ENCODE measurements at regions not wholly inside any gene's neighbourhood (a gene's known extent, or its start where the extent isn't known, plus 50 kb on each side); places are given as distances from the start of the nearest gene placed in this dataset.

DNA sequence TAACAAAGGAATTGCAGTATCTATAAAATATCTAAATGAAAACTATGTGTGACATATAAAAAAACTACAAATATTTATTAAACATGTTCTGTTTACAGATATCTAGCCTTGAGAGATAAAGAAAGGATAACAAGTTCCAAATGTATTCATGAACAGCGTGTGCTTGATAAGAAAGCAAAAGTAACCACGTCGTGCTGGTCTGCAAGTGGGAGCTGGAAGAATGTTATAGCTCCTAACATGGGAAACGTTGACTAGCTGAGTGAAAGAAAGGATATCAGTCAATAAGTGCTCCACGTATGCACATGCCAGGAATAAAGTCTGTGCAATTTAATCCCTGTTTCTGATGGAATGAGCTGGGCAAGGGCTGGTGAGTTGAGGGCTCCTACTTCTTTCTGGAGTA, 71.2 kb upstream of the CDYL2 start:
- no peak overlapping the region for H2BK15ac ChIP-seq (ENCODE audit: low read depth, low read length)
- DNase-seq = no peak
- H4K5ac ChIP-seq (ENCODE audit: insufficient read length, low read depth, low read length) = no peak overlapping the region
- no CpG with 5 or more reads among the region's 5 CpGs for WGBS (ENCODE audit: extremely low coverage, insufficient read length, low lambda C conversion rate)
- no peak overlapping the region for H4K91ac ChIP-seq (ENCODE audit: insufficient read length, low read depth, low read length)
- no peak overlapping the region for H4K8ac ChIP-seq (replicated peaks; ENCODE audit: insufficient read length, low read depth, low read length)
- TF ChIP-seq, protein P1, sequence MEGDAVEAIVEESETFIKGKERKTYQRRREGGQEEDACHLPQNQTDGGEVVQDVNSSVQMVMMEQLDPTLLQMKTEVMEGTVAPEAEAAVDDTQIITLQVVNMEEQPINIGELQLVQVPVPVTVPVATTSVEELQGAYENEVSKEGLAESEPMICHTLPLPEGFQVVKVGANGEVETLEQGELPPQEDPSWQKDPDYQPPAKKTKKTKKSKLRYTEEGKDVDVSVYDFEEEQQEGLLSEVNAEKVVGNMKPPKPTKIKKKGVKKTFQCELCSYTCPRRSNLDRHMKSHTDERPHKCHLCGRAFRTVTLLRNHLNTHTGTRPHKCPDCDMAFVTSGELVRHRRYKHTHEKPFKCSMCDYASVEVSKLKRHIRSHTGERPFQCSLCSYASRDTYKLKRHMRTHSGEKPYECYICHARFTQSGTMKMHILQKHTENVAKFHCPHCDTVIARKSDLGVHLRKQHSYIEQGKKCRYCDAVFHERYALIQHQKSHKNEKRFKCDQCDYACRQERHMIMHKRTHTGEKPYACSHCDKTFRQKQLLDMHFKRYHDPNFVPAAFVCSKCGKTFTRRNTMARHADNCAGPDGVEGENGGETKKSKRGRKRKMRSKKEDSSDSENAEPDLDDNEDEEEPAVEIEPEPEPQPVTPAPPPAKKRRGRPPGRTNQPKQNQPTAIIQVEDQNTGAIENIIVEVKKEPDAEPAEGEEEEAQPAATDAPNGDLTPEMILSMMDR (conservative IDR thresholded peaks at IDR 0.05) = no peak
- H3K27me3 ChIP-seq (ENCODE audit: insufficient read depth, low read length) = no peaks in the 10 kb centered on the region
- no peaks in the 10 kb centered on the region for H3K79me2 ChIP-seq (ENCODE audit: insufficient read depth, low read length)
- H3K56ac ChIP-seq (ENCODE audit: insufficient read length, low read depth, low read length) = no peak overlapping the region
- no peaks in the 10 kb centered on the region for H3K36me3 Mint-ChIP-seq (ENCODE audit: insufficient read depth in 1 of 3, low read depth in 3 of 3)
- no peaks in the 10 kb centered on the region for H4K20me1 ChIP-seq (ENCODE audit: control insufficient read depth, insufficient read depth, insufficient read length)
- no peak overlapping the region for H3K9ac ChIP-seq (ENCODE audit: extremely low read depth, insufficient read length, low read length)
- no peak overlapping the region for H2BK120ac ChIP-seq (ENCODE audit: low read depth, low read length, poor library complexity, severe bottlenecking)
- no peak overlapping the region for H2AK5ac ChIP-seq (ENCODE audit: insufficient read length, low read length)
- H3K4me1 Mint-ChIP-seq = no peaks in the 10 kb centered on the region
- no peak overlapping the region for H2BK5ac ChIP-seq (ENCODE audit: insufficient read length, low read length)
- H2BK12ac ChIP-seq (ENCODE audit: insufficient read length, low read depth, low read length) = no peak overlapping the region
- H3K23ac ChIP-seq (ENCODE audit: insufficient read length, low read depth, low read length) = no peak overlapping the region
- no peak overlapping the region for H3K4me3 Mint-ChIP-seq
- H3K18ac ChIP-seq (ENCODE audit: insufficient read length, low read depth, low read length) = no peak overlapping the region
- H3K23me2 ChIP-seq (ENCODE audit: insufficient read length, low read depth, low read length, poor library complexity, severe bottlenecking) = no peaks in the 10 kb centered on the region
- no peak overlapping the region for H3K4ac ChIP-seq (ENCODE audit: low read depth, low read length)
- no peaks in the 10 kb centered on the region for H3K9me3 ChIP-seq (ENCODE audit: control insufficient read depth, low read depth, low read length)
- H3K9me3 Mint-ChIP-seq = no peaks in the 10 kb centered on the region
- H3K4me1 ChIP-seq (ENCODE audit: insufficient read depth, low read length) = no peaks in the 10 kb centered on the region
- H3K14ac ChIP-seq (ENCODE audit: insufficient read depth, low read length) = no peak overlapping the region
- no peak overlapping the region for H3K27ac ChIP-seq (ENCODE audit: insufficient read length, low read depth, low read length)
- H3T11ph ChIP-seq (ENCODE audit: low read length) = no peak overlapping the region
- H2BK20ac ChIP-seq (ENCODE audit: low read depth, low read length, poor library complexity, severe bottlenecking) = no peak overlapping the region
- H2AFZ ChIP-seq (ENCODE audit: low read length) = no peak overlapping the region
- H3K27ac Mint-ChIP-seq = no peak overlapping the region
- peaks cover 27% of the 10 kb centered on the region for H3K27me3 Mint-ChIP-seq (ENCODE audit: low read depth)
- no peak overlapping the region for H3K4me2 ChIP-seq (ENCODE audit: insufficient read depth, insufficient read length, low read length)
- no peaks in the 10 kb centered on the region for H3K79me1 ChIP-seq (ENCODE audit: insufficient read depth, low read depth, low read length, poor library complexity, severe bottlenecking)
